ENCODE measurements at regions not wholly inside any gene's neighbourhood (a gene's known extent, or its start where the extent isn't known, plus 50 kb on each side); places are given as distances from the start of the nearest gene placed in this dataset.
A peak's percentile ranks its signal among the peaks of the same experiment; 100 is the strongest.

DNA sequence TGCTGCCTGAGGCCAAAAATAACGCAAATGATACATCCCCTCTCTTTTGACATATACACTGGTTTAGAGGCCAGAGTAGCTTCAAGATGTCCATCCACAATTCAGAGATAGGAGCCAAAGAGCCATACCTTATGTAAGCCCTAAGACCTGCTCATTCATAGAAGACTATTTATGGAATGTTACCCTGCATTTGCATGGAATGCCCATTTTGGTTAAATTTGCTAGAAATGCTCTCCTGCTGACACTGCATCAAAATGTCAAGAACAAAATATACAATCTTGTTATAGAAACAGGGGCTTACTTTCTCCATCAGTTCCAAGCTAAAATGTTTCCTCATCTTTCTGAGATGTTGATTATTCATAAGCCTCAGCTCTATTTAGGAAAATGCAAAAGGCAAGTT lies 183.3 kb upstream of the CDKN3 start:
- peaks cover 4% of the 10 kb centered on the region for H3K9me3 Mint-ChIP-seq
- TF ChIP-seq, protein P1, sequence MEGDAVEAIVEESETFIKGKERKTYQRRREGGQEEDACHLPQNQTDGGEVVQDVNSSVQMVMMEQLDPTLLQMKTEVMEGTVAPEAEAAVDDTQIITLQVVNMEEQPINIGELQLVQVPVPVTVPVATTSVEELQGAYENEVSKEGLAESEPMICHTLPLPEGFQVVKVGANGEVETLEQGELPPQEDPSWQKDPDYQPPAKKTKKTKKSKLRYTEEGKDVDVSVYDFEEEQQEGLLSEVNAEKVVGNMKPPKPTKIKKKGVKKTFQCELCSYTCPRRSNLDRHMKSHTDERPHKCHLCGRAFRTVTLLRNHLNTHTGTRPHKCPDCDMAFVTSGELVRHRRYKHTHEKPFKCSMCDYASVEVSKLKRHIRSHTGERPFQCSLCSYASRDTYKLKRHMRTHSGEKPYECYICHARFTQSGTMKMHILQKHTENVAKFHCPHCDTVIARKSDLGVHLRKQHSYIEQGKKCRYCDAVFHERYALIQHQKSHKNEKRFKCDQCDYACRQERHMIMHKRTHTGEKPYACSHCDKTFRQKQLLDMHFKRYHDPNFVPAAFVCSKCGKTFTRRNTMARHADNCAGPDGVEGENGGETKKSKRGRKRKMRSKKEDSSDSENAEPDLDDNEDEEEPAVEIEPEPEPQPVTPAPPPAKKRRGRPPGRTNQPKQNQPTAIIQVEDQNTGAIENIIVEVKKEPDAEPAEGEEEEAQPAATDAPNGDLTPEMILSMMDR (IDR thresholded peaks at IDR 0.05; ENCODE audit: unreplicated experiment), result no peak
- DNase-seq (ENCODE audit: low spot score in 2 of 2, unreplicated experiment in 2 of 2), result no peak
- H3K4me3 Mint-ChIP-seq, result no peak overlapping the region
- no peak overlapping the region for H3K27ac Mint-ChIP-seq
- peaks cover 15% of the 10 kb centered on the region for H3K4me1 Mint-ChIP-seq
- peaks cover 4% of the 10 kb centered on the region for H3K27me3 Mint-ChIP-seq (ENCODE audit: low read depth)
- H3K36me3 Mint-ChIP-seq, result no peaks in the 10 kb centered on the region

DNA sequence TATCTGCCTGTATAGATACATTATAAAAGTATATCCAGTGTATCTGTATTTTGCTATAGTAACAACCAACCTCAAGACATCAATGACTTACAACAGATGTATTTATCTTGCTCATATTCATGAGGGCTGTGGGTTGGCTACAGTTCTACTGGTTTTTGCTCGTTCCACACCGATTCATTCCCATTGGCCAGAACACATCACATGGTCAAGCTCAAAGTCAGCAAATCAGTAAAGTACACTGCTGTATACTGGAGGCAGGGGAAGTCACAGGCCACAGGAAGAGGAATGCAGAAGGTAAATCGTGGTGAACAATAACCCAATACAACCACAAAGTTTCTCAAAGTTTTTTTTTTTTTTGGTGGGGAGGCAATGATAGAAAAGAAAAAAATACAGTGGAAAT lies 180.0 kb upstream of the CDKN3 start:
- no peak overlapping the region for H3K27ac Mint-ChIP-seq
- H3K9me3 Mint-ChIP-seq, result peaks cover 4% of the 10 kb centered on the region
- no peak for DNase-seq (ENCODE audit: low spot score in 2 of 2, unreplicated experiment in 2 of 2)
- no peaks in the 10 kb centered on the region for H3K36me3 Mint-ChIP-seq
- TF ChIP-seq, protein P1 (IDR thresholded peaks at IDR 0.05; ENCODE audit: unreplicated experiment), result no peak
- no peak overlapping the region for H3K4me3 Mint-ChIP-seq
- H3K4me1 Mint-ChIP-seq, result peaks cover 41% of the 10 kb centered on the region
- peaks cover 33% of the 10 kb centered on the region for H3K27me3 Mint-ChIP-seq (ENCODE audit: low read depth)

DNA sequence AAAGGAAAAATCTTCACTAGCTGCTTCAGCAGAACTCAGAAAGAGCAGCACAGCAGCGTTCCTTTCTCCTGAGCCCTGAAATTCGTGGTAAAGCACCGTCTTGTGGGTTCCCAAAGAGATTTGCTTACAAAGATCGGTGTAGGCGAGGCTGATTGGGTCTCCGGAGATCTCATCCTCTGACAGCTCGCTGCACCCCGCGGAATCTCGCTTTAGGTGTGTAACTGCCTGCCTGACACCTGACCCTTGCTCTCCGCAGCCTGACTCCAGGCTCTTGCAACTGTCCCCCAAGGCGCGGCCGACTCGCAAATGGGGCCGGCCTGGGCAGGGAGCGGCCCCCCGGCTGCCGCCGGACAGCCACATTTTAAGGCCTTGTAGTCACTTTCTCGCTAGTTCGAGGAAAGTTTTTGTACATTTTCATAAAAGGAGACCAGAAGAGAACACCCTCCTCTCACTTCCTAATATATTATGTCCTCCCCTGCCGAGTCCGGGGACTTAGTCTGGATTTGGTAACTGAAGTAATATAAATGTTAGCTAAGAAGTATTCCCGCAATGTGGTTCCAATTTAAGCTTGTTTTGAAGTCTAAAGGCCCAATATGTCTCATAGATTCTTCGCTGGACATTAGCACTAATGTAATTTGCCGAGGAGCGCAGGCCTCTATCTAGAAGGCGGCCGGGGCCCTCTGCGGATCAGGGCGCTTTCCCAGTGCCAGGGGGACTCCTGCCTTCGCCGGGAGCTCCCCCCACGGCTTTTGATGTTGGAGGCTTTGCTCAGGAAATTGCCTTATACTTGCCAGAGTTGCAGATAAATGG lies 177.3 kb upstream of the CDKN3 start:
- H3K4me1 Mint-ChIP-seq, result peaks cover 59% of the 10 kb centered on the region
- H3K27ac Mint-ChIP-seq, result peak overlapping the region; percentile 24
- peaks cover 40% of the 10 kb centered on the region for H3K27me3 Mint-ChIP-seq (ENCODE audit: low read depth)

DNA sequence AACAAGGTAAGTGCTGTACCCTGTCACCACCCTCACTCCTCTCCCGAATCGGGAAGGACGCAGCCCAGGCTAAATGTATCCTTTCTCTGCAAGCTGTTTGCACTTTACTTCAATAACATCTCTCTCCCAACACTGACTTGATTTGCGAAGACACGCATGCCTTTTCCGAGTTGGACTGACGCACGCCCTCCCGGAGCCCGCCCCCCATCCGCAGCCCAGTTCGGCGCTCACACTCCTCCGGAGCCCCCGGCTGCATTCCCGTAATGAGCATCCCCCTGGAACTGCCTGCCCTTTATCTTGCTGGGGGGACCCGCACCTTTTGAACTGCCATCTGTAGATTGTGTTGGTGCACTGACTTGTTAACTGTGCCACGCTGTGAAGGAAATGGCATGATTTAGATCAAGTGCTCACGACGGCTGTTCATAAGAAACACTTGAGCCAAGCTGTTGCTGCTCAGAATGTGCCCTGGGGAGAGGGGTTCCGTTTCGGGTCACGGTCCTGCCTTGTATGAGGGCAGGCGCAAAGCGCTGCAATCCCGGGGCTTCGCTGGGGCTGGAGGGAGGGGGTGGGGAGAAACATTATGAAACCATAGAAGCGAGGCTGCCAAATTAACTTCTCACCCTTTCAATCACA lies 176.6 kb upstream of the CDKN3 start:
- peak overlapping the region; percentile 68 for H3K4me3 Mint-ChIP-seq
- H3K27me3 Mint-ChIP-seq (ENCODE audit: low read depth), result peaks cover 40% of the 10 kb centered on the region
- H3K27ac Mint-ChIP-seq, result peak overlapping the region; percentile 55

More for the DNA sequence above, 177.3 kb upstream of the CDKN3 start:
- TF ChIP-seq, protein P1 (IDR thresholded peaks at IDR 0.05; ENCODE audit: unreplicated experiment), result no peak
- Mint-ChIP-seq H3K9me3 (no peaks in the 10 kb centered on the region), H3K4me3 (peak overlapping the region; percentile 68), H3K36me3 (no peaks in the 10 kb centered on the region)
- DNase-seq (ENCODE audit: low spot score in 2 of 2, unreplicated experiment in 2 of 2), result no peak

DNA sequence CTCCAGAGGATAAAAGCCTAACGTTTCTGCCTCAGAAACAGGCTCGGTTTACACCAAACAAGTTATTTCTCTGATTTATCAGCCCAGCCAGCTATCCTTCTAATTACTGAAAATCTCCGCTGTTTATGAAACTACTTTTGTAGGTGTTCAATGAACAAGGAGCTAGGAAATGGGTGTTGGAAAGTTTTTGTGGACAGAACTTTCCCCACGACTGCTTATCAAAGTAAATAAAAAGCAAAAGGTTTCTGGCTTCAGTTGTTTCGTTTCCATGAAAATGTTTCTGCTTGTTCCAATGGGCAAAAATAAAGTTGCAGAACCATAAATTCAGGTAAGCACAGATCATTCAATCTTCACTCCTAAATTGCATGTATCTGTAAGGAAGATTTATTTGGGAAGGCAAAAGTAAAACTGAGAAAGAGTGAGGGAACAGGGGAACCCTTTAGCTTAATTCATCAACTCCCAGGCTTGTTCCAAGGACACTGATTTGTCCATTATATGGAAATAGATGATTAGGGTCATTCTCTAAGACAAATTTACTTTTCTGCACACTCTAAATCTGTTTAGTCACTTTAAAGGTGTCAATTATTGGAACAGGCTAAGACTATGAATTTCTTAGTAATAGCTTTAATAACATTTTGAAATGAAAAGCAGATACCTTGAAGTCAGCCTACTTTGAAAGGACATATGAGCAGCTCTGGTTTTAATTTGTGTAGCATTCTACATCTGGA lies 175.9 kb upstream of the CDKN3 start:
- DNase-seq (ENCODE audit: low spot score in 2 of 2, unreplicated experiment in 2 of 2), result no peak
- Mint-ChIP-seq H3K27me3 (ENCODE audit: low read depth) (peaks cover 40% of the 10 kb centered on the region), H3K9me3 (no peaks in the 10 kb centered on the region), H3K27ac (no peak overlapping the region), H3K4me3 (peak overlapping the region; percentile 68), H3K36me3 (no peaks in the 10 kb centered on the region), H3K4me1 (peaks cover 71% of the 10 kb centered on the region)
- TF ChIP-seq, protein P1 (IDR thresholded peaks at IDR 0.05; ENCODE audit: unreplicated experiment), result no peak

More for the DNA sequence above, 176.6 kb upstream of the CDKN3 start:
- TF ChIP-seq, protein P1 (IDR thresholded peaks at IDR 0.05; ENCODE audit: unreplicated experiment), result no peak
- Mint-ChIP-seq H3K9me3 (no peaks in the 10 kb centered on the region), H3K4me1 (peaks cover 64% of the 10 kb centered on the region), H3K36me3 (no peaks in the 10 kb centered on the region)
- no peak for DNase-seq (ENCODE audit: low spot score in 2 of 2, unreplicated experiment in 2 of 2)

Measured in mesothelial cell of epicardium (in vitro differentiated cells).